Hepatocyte (in vitro differentiated cells): ENCODE measurements at regions not wholly inside any gene's neighbourhood (a gene's known extent, or its start where the extent isn't known, plus 50 kb on each side); places are given as distances from the start of the nearest gene placed in this dataset.

Source experiments
- DNase-seq: peaks from one replicate; pipeline ENCODE4 v3.0.0-alpha.2; 2016; ENCODE audit warnings: low spot score
- H2AFZ ChIP-seq: fragments of 200-600 bp; sonication (generic); 2 replicates; pipeline ENCODE4 v1.6.0; 2016; ENCODE audit warnings: antibody characterized with exemption, mild to moderate bottlenecking
- H3K27ac ChIP-seq: fragments of 200-600 bp; sonication (generic); 2 replicates; pipeline ENCODE4 v1.5.1; 2016; ENCODE audit warnings: mild to moderate bottlenecking
- H3K27me3 ChIP-seq: fragments of 200-600 bp; sonication (generic); 2 replicates; pipeline ENCODE4 v1.6.1; 2016
- H3K36me3 ChIP-seq: fragments of 200-600 bp; sonication (generic); replicated peaks from 2 replicates; pipeline ENCODE4 v1.5.1; 2016; ENCODE audit warnings: low read depth; ENCODE audit not compliant: insufficient read depth
- H3K4me1 ChIP-seq: fragments of 200-600 bp; sonication (generic); 2 replicates; pipeline ENCODE4 v1.5.1; 2016; ENCODE audit warnings: mild to moderate bottlenecking, moderate library complexity; ENCODE audit not compliant: insufficient read depth
- H3K4me2 ChIP-seq: fragments of 200-600 bp; sonication (generic); 2 replicates; pipeline ENCODE4 v1.6.0; 2016
- H3K4me3 ChIP-seq: fragments of 200-600 bp; sonication (generic); 2 replicates; pipeline ENCODE4 v1.5.1; 2016; ENCODE audit warnings: mild to moderate bottlenecking
- H3K79me2 ChIP-seq: fragments of 200-600 bp; sonication (generic); 2 replicates; pipeline ENCODE4 v1.6.0; 2017; ENCODE audit warnings: mild to moderate bottlenecking
- H3K9me2 ChIP-seq: fragments of 200-600 bp; sonication (generic); replicated peaks from 2 replicates; pipeline ENCODE4 v1.6.0; 2017; ENCODE audit warnings: mild to moderate bottlenecking; ENCODE audit not compliant: insufficient read depth
- H3K9me3 ChIP-seq: fragments of 200-600 bp; sonication (generic); 2 replicates; pipeline ENCODE4 v1.5.1; 2016; ENCODE audit warnings: low read depth, mild to moderate bottlenecking
- H4K20me1 ChIP-seq: fragments of 200-600 bp; sonication (generic); 2 replicates; pipeline ENCODE4 v1.6.0; 2016; ENCODE audit warnings: mild to moderate bottlenecking; ENCODE audit not compliant: insufficient read depth, poor library complexity, severe bottlenecking
- CTCF ChIP-seq: fragments of 200-600 bp; sonication (generic); IDR thresholded peaks from 2 replicates; pipeline ENCODE4 v1.5.1; 2016; ENCODE audit warnings: antibody characterized with exemption, mild to moderate bottlenecking; ENCODE audit not compliant: poor library complexity
- EZH2 ChIP-seq: fragments of 200-600 bp; sonication (generic); IDR thresholded peaks from 2 replicates; pipeline ENCODE4 v1.6.1; 2016; ENCODE audit warnings: antibody characterized with exemption, mild to moderate bottlenecking, borderline replicate concordance
- EZH2phosphoT487 ChIP-seq: fragments of 200-600 bp; sonication (generic); IDR thresholded peaks from one replicate; pipeline ENCODE4 v1.6.1; 2018; ENCODE audit warnings: antibody characterized with exemption, mild to moderate bottlenecking, low read depth, moderate library complexity; ENCODE audit not compliant: unreplicated experiment, severe bottlenecking
- whole genome bisulfite sequencing: methylation state at CpG from one replicate; pipeline ENCODE4 v1.1.6; 2016; ENCODE audit warnings: low lambda C conversion rate; ENCODE audit errors: missing lambda C conversion rate; 5-methylcytosine and 5-hydroxymethylcytosine counted together

- WGBS, result 60% methylated on average over 6 of the region's 6 CpGs
- no peaks in the 10 kb centered on the region for H3K9me3 ChIP-seq
- no peak for DNase-seq
- H3K27ac ChIP-seq, result no peak overlapping the region
- H3K4me1 ChIP-seq, result no peaks in the 10 kb centered on the region
- H3K27me3 ChIP-seq, result no peaks in the 10 kb centered on the region
- no peaks in the 10 kb centered on the region for H4K20me1 ChIP-seq
- H3K9me2 ChIP-seq, result no peaks in the 10 kb centered on the region
- no peak overlapping the region for H3K4me3 ChIP-seq
- peak overlapping the region; percentile 47 for H3K4me2 ChIP-seq
- no peaks in the 10 kb centered on the region for H3K79me2 ChIP-seq
- H3K36me3 ChIP-seq, result no peaks in the 10 kb centered on the region
- TF ChIP-seq EZH2 (no peak), EZH2phosphoT487 (no peak), CTCF (no peak)
- peak overlapping the region; percentile 62 for H2AFZ ChIP-seq
Observed at GRCh38 chr3:66592016-66592761, 91.4 kb upstream of the LRIG1 start.

GRCh38 chr3:66592927-66593625 lies 92.3 kb upstream of the LRIG1 start:
- H3K9me2 ChIP-seq, result no peaks in the 10 kb centered on the region
- no peaks in the 10 kb centered on the region for H4K20me1 ChIP-seq
- H3K27ac ChIP-seq, result no peak overlapping the region
- H2AFZ ChIP-seq, result peak overlapping the region; percentile 14
- H3K79me2 ChIP-seq, result no peaks in the 10 kb centered on the region
- TF ChIP-seq EZH2, result no peak
- TF ChIP-seq CTCF, result no peak
- no peak for TF ChIP-seq EZH2phosphoT487
- DNase-seq, result peak; percentile 20
- no peaks in the 10 kb centered on the region for H3K27me3 ChIP-seq
- no peaks in the 10 kb centered on the region for H3K9me3 ChIP-seq
- peak overlapping the region; percentile 47 for H3K4me2 ChIP-seq
- H3K36me3 ChIP-seq, result no peaks in the 10 kb centered on the region
- H3K4me3 ChIP-seq, result no peak overlapping the region
- WGBS, result 41% methylated on average over 11 of the region's 11 CpGs
- H3K4me1 ChIP-seq, result no peaks in the 10 kb centered on the region

GRCh38 chr3:66593978-66594377 lies 93.2 kb upstream of the LRIG1 start:
- Histone ChIP-seq H3K4me1 (no peaks in the 10 kb centered on the region), H3K27ac (no peak overlapping the region), H3K4me2 (no peak overlapping the region)

More at GRCh38 chr3:66593978-66594377, 93.2 kb upstream of the LRIG1 start:
- 75% methylated on average over 1 of the region's 1 CpG for WGBS
- Histone ChIP-seq H2AFZ (no peak overlapping the region), H3K36me3 (no peaks in the 10 kb centered on the region), H3K9me2 (no peaks in the 10 kb centered on the region), H3K4me3 (no peak overlapping the region), H3K79me2 (no peaks in the 10 kb centered on the region), H3K9me3 (no peaks in the 10 kb centered on the region), H4K20me1 (no peaks in the 10 kb centered on the region), H3K27me3 (no peaks in the 10 kb centered on the region)
- TF ChIP-seq EZH2, result no peak
- no peak for TF ChIP-seq EZH2phosphoT487
- TF ChIP-seq CTCF, result no peak
- DNase-seq, result peak; percentile 24
